Chondrocyte (in vitro differentiated cells): ENCODE measurements at regions not wholly inside any gene's neighbourhood (a gene's known extent, or its start where the extent isn't known, plus 50 kb on each side); places are given as distances from the start of the nearest gene placed in this dataset.

ENCODE experiments used
- DNase-seq: peaks from one replicate; pipeline ENCODE4 v3.0.0; 2021; ENCODE audit warnings: mixed read lengths, low spot score
- H3K27ac Mint-ChIP-seq: one replicate; pipeline ENCODE4 v1.8.0; 2021; ENCODE audit warnings: mild to moderate bottlenecking, moderate library complexity, mixed read lengths; ENCODE audit not compliant: unreplicated experiment
- H3K27me3 Mint-ChIP-seq: 2 replicates; pipeline ENCODE4 v1.8.0; 2021; ENCODE audit warnings: low read depth, mixed read lengths
- H3K36me3 Mint-ChIP-seq: 2 replicates; pipeline ENCODE4 v1.8.0; 2021; ENCODE audit warnings: low read depth, mixed read lengths
- H3K4me1 Mint-ChIP-seq: 2 replicates; pipeline ENCODE4 v1.8.0; 2021; ENCODE audit warnings: low read depth, mild to moderate bottlenecking, mixed read lengths
- H3K4me3 Mint-ChIP-seq: one replicate; pipeline ENCODE4 v1.8.0; 2021; ENCODE audit warnings: mild to moderate bottlenecking, moderate library complexity, mixed read lengths; ENCODE audit not compliant: unreplicated experiment
- H3K9me3 Mint-ChIP-seq: 2 replicates; pipeline ENCODE4 v1.8.0; 2021; ENCODE audit warnings: low read depth, mixed read lengths
- TF ChIP-seq, protein P1 (sequence below): fragments of 200-600 bp; sonication (generic); IDR thresholded peaks from 2 replicates; pipeline ENCODE4 v1.5.0; 2021; ENCODE audit warnings: antibody characterized with exemption, mild to moderate bottlenecking, moderate library complexity

- DNase-seq = no peak
- H3K36me3 Mint-ChIP-seq = peaks cover 2% of the 10 kb centered on the region
- TF ChIP-seq, protein P1, sequence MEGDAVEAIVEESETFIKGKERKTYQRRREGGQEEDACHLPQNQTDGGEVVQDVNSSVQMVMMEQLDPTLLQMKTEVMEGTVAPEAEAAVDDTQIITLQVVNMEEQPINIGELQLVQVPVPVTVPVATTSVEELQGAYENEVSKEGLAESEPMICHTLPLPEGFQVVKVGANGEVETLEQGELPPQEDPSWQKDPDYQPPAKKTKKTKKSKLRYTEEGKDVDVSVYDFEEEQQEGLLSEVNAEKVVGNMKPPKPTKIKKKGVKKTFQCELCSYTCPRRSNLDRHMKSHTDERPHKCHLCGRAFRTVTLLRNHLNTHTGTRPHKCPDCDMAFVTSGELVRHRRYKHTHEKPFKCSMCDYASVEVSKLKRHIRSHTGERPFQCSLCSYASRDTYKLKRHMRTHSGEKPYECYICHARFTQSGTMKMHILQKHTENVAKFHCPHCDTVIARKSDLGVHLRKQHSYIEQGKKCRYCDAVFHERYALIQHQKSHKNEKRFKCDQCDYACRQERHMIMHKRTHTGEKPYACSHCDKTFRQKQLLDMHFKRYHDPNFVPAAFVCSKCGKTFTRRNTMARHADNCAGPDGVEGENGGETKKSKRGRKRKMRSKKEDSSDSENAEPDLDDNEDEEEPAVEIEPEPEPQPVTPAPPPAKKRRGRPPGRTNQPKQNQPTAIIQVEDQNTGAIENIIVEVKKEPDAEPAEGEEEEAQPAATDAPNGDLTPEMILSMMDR = no peak
- H3K9me3 Mint-ChIP-seq = no peaks in the 10 kb centered on the region
- H3K4me1 Mint-ChIP-seq = no peaks in the 10 kb centered on the region
- H3K27me3 Mint-ChIP-seq = peaks cover 3% of the 10 kb centered on the region
- no peak overlapping the region for H3K4me3 Mint-ChIP-seq
- H3K27ac Mint-ChIP-seq = no peak overlapping the region
Measured at GRCh38 chr3:176807938-176808337, 389.3 kb downstream of the TBL1XR1 start.

- Mint-ChIP-seq H3K27ac (no peak overlapping the region), H3K27me3 (peaks cover 13% of the 10 kb centered on the region), H3K4me1 (peaks cover 8% of the 10 kb centered on the region), H3K9me3 (peaks cover 4% of the 10 kb centered on the region), H3K4me3 (no peak overlapping the region), H3K36me3 (peaks cover 5% of the 10 kb centered on the region)
- TF ChIP-seq, protein P1 = no peak
- no peak for DNase-seq
Measured at GRCh38 chr3:176799675-176800074, 397.6 kb downstream of the TBL1XR1 start.

GRCh38 chr3:176798680-176799079 lies 398.6 kb downstream of the TBL1XR1 start:
- H3K4me3 Mint-ChIP-seq = no peak overlapping the region
- no peak for DNase-seq
- no peak overlapping the region for H3K27ac Mint-ChIP-seq
- TF ChIP-seq, protein P1 = no peak
- peaks cover 12% of the 10 kb centered on the region for H3K4me1 Mint-ChIP-seq
- H3K9me3 Mint-ChIP-seq = peaks cover 4% of the 10 kb centered on the region
- H3K36me3 Mint-ChIP-seq = peaks cover 5% of the 10 kb centered on the region
- peaks cover 17% of the 10 kb centered on the region for H3K27me3 Mint-ChIP-seq

DNA sequence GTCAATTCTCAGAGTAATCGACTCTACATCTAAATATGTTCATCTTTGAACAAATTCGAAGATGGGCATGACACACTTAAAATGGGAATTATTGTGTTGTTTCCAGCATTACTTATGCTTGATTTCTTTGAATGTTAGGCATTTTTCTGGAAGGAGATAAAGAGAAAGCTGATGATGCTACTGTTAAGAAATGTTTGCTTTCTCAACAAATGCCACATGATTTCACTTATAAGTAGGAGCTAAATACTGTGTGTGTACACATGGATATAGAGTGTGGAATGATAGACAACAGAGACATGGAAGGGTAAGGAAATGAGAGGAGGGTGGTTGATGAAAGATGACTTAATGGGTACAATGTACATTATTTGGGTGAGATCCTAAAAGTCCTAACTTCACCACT lies 400.9 kb downstream of the TBL1XR1 start:
- TF ChIP-seq, protein P1 = no peak
- H3K4me1 Mint-ChIP-seq = peaks cover 12% of the 10 kb centered on the region
- H3K36me3 Mint-ChIP-seq = peaks cover 5% of the 10 kb centered on the region
- no peak overlapping the region for H3K4me3 Mint-ChIP-seq
- no peak for DNase-seq
- no peak overlapping the region for H3K27ac Mint-ChIP-seq
- peaks cover 4% of the 10 kb centered on the region for H3K9me3 Mint-ChIP-seq
- H3K27me3 Mint-ChIP-seq = peaks cover 17% of the 10 kb centered on the region

DNA sequence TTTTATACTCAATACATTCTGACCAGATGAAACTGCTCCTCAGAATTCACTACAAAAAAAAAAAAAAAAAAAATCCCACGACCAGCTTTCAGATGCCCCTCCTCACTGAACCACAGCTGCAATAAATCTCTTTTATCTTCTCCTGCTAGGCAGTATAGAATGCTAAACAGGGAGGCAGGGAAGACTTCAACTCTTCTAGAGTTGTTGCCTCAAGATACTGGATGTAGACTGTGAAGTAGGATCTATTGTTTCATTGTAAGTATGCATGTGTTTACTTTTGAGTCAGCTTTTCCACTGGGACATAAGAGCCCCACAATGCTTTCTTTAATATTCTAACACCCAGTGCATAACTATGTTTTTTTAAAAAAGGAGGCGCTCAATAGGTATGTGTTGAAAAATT lies 401.4 kb downstream of the TBL1XR1 start:
- Mint-ChIP-seq H3K36me3 (peaks cover 5% of the 10 kb centered on the region), H3K9me3 (peaks cover 4% of the 10 kb centered on the region), H3K4me1 (peaks cover 12% of the 10 kb centered on the region), H3K4me3 (no peak overlapping the region), H3K27me3 (peaks cover 15% of the 10 kb centered on the region), H3K27ac (no peak overlapping the region)
- TF ChIP-seq, protein P1 = no peak
- DNase-seq = no peak
